ENCODE measurements at regions not wholly inside any gene's neighbourhood (a gene's known extent, or its start where the extent isn't known, plus 50 kb on each side); places are given as distances from the start of the nearest gene placed in this dataset.
A peak's percentile ranks its signal among the peaks of the same experiment; 100 is the strongest.

DNA sequence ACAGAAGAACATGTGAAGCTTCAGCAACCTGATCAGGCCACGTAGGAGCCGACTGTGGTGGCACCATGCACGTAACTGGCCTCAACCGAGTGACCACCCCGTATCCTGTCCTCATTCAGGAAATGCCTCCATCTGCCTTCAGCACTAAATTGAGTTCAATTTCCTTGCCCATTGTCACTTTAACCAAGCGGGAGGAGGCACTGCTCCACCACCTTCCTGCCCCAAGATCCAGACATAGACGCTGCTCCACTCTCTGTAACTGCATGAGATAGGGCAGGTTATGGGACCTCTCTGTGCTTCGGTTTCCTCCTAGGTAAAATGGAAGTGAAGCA lies 80.1 kb upstream of the POMGNT2 start:
- intact Hi-C loops (cut with DNase I): no loop called here

GRCh38 chr3:43185274-43185982 lies 79.5 kb upstream of the POMGNT2 start:
- DNase-seq (ENCODE audit: low spot score): peak; percentile 56
- intact Hi-C loops (cut with DNase I): no loop called here

More for the DNA sequence above, 80.1 kb upstream of the POMGNT2 start:
- DNase-seq (ENCODE audit: low spot score): peak; percentile 39

DNA sequence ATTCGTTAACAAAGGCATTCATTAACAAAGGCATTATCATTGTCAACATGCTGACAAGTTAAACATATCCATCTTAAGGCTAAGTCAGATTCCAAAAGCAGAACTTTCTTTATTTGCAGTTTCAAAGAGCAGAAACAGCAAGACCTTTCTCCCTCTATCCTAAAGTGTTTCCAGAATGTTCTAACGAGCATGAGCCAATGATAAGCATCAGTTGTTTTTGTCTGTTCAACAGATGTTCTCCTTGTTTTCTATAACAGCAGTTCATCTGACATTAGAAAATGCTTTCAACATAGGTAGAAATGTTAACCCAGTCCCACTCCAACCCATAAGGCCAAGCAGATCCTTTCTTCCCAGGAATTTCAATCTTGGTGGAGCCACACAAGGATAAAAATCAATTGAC lies 77.6 kb upstream of the POMGNT2 start:
- no peak for DNase-seq (ENCODE audit: low spot score)
- intact Hi-C loops (cut with DNase I): no loop called here

DNA sequence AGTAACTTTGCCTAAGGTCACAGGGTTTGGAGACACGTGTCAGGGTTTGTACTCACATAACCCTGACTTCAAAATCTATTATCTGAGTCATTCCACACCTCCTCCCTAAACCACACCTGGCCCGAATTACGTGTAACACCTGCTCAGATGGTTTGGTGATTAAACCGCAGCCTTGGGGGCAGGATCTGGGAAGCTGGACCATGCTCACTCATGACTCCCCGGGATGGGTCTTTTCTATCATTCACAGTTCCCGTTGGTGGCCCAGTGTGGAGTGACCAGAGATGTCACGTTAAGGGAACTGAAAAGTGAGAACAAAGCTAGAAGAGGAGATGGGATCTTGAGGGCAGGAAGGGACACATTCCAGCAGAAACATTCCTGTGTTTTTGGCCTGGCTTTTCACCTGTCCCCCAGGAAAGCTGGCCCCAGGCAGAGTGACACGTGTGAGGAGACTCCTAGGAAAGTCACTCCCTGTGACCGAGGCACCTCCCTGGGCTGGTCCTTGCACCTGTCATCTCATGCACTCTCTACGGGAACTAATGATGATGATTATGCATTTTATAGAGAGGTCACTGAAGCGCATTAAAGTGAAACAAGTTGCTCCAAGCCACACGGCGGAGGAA lies 75.4 kb upstream of the POMGNT2 start:
- intact Hi-C loops (cut with DNase I): no loop called here
- peak; percentile 75 for DNase-seq (ENCODE audit: low spot score)

DNA sequence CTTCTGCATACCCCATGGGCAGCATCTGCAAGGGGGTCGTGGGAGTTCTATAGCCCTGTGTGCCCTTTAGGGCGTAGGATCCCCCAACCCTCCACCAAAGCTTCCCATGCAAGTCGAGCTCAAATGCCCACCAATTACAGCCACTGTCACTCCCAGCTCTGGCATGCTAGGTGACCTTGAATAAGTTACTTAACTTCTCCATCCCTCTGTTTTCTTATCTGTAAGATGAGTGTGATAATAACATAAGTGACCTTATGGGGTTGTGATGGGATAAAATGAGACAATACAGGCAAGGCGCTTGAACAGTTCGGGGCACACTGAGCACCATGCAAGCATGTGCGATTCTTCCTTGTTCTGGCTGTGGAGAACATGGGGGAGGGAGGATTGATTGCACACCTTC lies 74.8 kb upstream of the POMGNT2 start:
- peak; percentile 29 for DNase-seq (ENCODE audit: low spot score)
- intact Hi-C loops (cut with DNase I): no loop called here

- peak; percentile 75 for DNase-seq (ENCODE audit: low spot score)
- intact Hi-C loops (cut with DNase I): no loop called here
Observed at GRCh38 chr3:43180027-43180426, 74.1 kb upstream of the POMGNT2 start.

- DNase-seq (ENCODE audit: low spot score): no peak
Observed at GRCh38 chr3:43178891-43179366, 73.0 kb upstream of the POMGNT2 start.

GRCh38 chr3:43177085-43177484 lies 71.2 kb upstream of the POMGNT2 start:
- intact Hi-C loops (cut with DNase I): no loop called here
- DNase-seq (ENCODE audit: low spot score): no peak

More at GRCh38 chr3:43178891-43179366, 73.0 kb upstream of the POMGNT2 start:
- intact Hi-C loops (cut with DNase I): no loop called here

DNA sequence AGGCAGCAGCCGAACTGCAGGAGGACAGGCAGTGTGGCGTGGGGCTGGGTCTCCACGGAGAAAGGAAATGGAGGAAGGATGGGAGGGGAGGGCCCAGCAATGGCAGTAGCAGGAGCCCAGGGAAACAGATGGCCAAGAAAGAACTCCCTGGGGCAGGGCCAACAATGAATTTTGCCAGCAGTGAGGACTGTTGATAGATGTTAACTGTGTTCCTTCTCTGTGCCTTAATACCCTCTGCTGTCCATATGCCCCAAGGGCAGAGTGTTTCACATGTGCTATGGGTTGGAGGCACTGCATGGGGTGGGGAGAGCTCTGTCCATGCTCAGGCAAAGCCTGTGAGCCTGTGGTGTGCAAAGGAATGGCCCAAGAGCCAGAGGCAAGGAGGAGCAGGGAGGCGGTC lies 70.8 kb upstream of the POMGNT2 start:
- no peak for DNase-seq (ENCODE audit: low spot score)
- intact Hi-C loops (cut with DNase I): no loop called here

GRCh38 chr3:43175541-43175940 lies 69.7 kb upstream of the POMGNT2 start:
- intact Hi-C loops (cut with DNase I): no loop called here
- DNase-seq (ENCODE audit: low spot score): no peak

GRCh38 chr3:43173949-43174348 lies 68.1 kb upstream of the POMGNT2 start:
- intact Hi-C loops (cut with DNase I): no loop called here
- no peak for DNase-seq (ENCODE audit: low spot score)

DNA sequence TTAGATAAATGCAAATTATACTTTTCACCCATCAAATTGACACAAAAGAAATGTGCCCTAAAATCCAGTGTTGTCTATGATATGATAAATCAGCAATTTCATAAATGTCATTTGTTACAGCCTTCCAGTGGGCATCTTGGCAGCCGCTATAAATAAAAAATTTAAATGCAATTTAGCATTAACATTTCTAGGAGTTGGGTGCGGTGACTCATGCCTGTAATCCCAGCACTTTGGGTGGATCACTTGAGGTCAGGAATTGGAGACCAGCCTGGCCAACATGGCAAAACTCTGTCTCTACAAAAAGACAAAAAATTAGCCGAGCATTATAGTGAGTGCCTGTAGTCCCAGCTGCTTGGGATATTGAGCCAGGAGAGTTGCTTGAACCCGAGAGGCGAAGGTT lies 65.9 kb upstream of the POMGNT2 start:
- DNase-seq (ENCODE audit: low spot score): no peak
- intact Hi-C loops (cut with DNase I): no loop called here

GRCh38 chr3:43170553-43170952 lies 64.7 kb upstream of the POMGNT2 start:
- intact Hi-C loops (cut with DNase I): no loop called here

DNA sequence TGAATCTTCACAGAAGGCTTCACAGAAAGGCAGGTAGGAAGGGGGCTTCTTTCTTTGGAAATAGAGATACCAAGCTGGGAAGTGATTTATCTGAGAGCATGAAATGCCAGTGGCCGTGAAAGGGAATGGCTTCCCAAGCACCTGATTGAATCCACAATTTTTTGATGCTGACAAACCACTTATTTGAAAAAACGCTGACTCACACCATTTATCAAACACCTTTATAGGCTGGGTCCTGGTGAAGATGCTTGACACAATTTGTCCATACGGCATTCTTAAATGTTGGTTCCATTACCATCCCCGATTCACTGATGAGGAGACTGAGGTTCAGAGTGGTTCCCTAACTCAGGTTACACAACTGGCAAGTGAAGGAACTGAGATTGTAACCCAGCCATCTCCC lies 64.1 kb upstream of the POMGNT2 start:
- intact Hi-C loops (cut with DNase I): no loop called here
- DNase-seq (ENCODE audit: low spot score): no peak

More at GRCh38 chr3:43170553-43170952, 64.7 kb upstream of the POMGNT2 start:
- DNase-seq (ENCODE audit: low spot score): no peak

DNA sequence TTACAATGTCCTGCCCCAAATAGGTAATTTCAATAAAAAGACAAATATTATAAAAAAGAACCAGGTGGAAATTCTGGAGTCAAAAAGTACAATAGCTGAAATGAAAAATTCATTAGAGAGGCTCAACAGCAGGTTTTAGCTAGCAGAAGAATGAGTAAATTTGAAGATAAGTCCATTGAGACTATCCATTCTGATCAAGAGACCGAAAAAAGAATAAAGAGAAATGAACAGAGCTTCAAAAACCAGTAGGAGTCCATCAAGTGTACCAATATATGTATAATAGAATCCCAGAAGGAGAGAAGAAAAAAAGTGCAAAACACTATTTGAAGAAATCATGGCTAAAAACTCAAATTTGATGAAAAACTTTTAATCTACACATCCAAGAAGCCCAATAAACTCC lies 60.5 kb upstream of the POMGNT2 start:
- intact Hi-C loops (cut with DNase I): no loop called here
- DNase-seq (ENCODE audit: low spot score): no peak

DNA sequence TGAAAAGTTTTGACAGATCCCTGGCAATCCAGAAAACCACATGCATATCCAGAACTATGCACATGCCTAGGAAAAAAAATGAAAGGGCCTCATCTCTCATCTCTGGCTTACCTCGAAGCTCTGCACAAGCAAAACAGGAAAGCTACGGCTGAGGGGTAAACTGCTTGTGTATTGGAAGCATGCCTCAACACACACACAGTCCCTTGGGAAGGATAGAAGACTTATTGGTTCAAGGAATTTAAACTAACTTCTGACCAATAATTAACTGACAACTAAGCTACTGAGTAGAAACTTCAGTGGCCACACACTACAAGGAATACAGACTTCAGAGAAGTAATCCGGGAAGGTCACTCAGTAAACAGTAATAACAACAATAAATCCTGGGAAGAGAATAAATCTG lies 59.9 kb upstream of the POMGNT2 start:
- intact Hi-C loops (cut with DNase I): no loop called here
- DNase-seq (ENCODE audit: low spot score): no peak

- intact Hi-C loops (cut with DNase I): loop anchor here (2.0 to 5.0 kb wide), 3 partner anchors 123 to 339 kb away; partner anchors contain the start of gene SNRK
- DNase-seq (ENCODE audit: low spot score): no peak
Observed at GRCh38 chr3:43163895-43164493, 58.1 kb upstream of the POMGNT2 start.

- intact Hi-C loops (cut with DNase I): loop anchor here (2.0 to 5.0 kb wide), 3 partner anchors 125 to 340 kb away; partner anchors contain the start of gene SNRK
- no peak for DNase-seq (ENCODE audit: low spot score)
Observed at GRCh38 chr3:43162230-43163084, 56.6 kb upstream of the POMGNT2 start.

DNA sequence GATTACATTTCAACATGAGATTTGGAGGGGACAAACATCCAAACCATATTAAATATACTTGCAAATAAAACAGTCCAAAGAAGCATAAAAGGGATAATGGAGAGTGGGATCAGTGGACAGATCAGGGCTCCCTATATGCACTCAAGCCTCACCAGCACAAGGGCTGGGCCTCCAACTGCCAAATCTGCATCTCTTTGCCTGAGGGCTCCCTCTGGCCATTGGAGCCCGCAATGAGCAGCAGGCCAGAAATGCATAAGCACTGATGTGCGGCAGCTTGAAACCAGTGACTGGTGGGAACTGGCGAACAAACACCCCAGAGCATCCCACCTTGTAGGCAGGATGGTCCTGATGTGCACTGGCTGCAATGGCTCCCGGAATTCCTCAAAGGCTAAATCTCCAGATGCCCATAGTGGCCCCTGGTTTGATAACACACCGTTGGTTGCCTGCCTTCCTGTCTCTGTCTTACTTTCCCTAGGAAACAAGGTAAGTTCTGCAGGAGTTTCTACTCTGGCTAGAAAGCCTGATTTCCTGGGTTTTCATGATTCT lies 55.9 kb upstream of the POMGNT2 start:
- intact Hi-C loops (cut with DNase I): loop anchor here (2.0 to 5.0 kb wide), 3 partner anchors 126 to 341 kb away; partner anchors contain the start of gene SNRK
- no peak for DNase-seq (ENCODE audit: low spot score)

Data from cardiac septum (tissue), 1 donor.